IMR-90 (cell line): ENCODE measurements at regions not wholly inside any gene's neighbourhood (a gene's known extent, or its start where the extent isn't known, plus 50 kb on each side); places are given as distances from the start of the nearest gene placed in this dataset.
A peak's percentile ranks its signal among the peaks of the same experiment; 100 is the strongest.

ENCODE experiments used
- ATAC-seq: fragments of 200-7000 bp; cut with Tn5 transposase; 2 replicates; pipeline ENCODE4 v1.9.1; 2020; ENCODE audit warnings: low read depth, mild to moderate bottlenecking, moderate library complexity
- BruUV-seq: library from RNA; stranded (reverse); fragments of 400-500 nt; replicated peaks from 2 replicates; lab custom pipeline; 2021; lab: Mats Ljungman, UMichigan
- CTCF ChIA-PET: fragments of 300-600 bp; formaldehyde crosslinking; extraction: SDS; loops from one replicate; lab custom pipeline; 2021; ENCODE audit warnings: antibody characterized with exemption; lab: Yijun Ruan, JAX
- POLR2A ChIA-PET: fragments of 300-600 bp; sonication (Branson Sonifier 250); formaldehyde crosslinking; loops from one replicate; lab custom pipeline; 2022; ENCODE audit warnings: antibody characterized with exemption; ENCODE audit not compliant: unreplicated experiment; lab: Charles Lee
- DNase-seq: peaks from one replicate; pipeline ENCODE4 v3.0.0; 2013
- H2AFZ ChIP-seq: replicated peaks from 2 replicates; pipeline ENCODE3; 2013; ENCODE audit warnings: low read length, mild to moderate bottlenecking; ENCODE audit not compliant: poor library complexity
- H2AK5ac ChIP-seq: 2 replicates; pipeline ENCODE4 v1.6.1; 2013; ENCODE audit warnings: low read depth, low read length, inconsistent platforms
- H2AK9ac ChIP-seq: replicated peaks from 2 replicates; pipeline ENCODE3; 2013; ENCODE audit warnings: mild to moderate bottlenecking, low read depth, low read length, moderate library complexity; ENCODE audit not compliant: poor library complexity
- H2BK120ac ChIP-seq: 2 replicates; pipeline ENCODE4 v1.6.1; 2013; ENCODE audit warnings: low read depth, low read length, inconsistent platforms
- H2BK15ac ChIP-seq: 3 replicates; pipeline ENCODE4 v1.6.1; 2013; ENCODE audit warnings: low read depth, low read length, inconsistent platforms
- H2BK20ac ChIP-seq: 2 replicates; pipeline ENCODE4 v1.6.1; 2013; ENCODE audit warnings: low read depth, mild to moderate bottlenecking, inconsistent platforms, low read length, moderate library complexity
- H2BK5ac ChIP-seq: 2 replicates; pipeline ENCODE4 v1.6.1; 2013; ENCODE audit warnings: mild to moderate bottlenecking, low read depth, low read length, inconsistent platforms; ENCODE audit not compliant: poor library complexity, severe bottlenecking
- H3K14ac ChIP-seq: replicated peaks from 2 replicates; pipeline ENCODE4 v1.6.1; 2013; ENCODE audit warnings: low read depth, low read length, inconsistent platforms
- H3K18ac ChIP-seq: 2 replicates; pipeline ENCODE4 v1.6.1; 2013; ENCODE audit warnings: low read depth, low read length, control low read depth
- H3K23ac ChIP-seq: 2 replicates; pipeline ENCODE4 v1.6.1; 2013; ENCODE audit warnings: low read depth, low read length, inconsistent platforms
- H3K27ac ChIP-seq: 2 replicates; pipeline ENCODE4 v1.5.1; 2013; ENCODE audit warnings: mild to moderate bottlenecking, control low read depth, low read length; ENCODE audit not compliant: insufficient read depth
- H3K27me3 ChIP-seq: 2 replicates; pipeline ENCODE4 v1.6.1; 2013; ENCODE audit warnings: low read length; ENCODE audit not compliant: control insufficient read depth, insufficient read depth
- H3K36me3 ChIP-seq: 2 replicates; pipeline ENCODE4 v1.6.1; 2013; ENCODE audit warnings: low read length, mixed read lengths; ENCODE audit not compliant: control insufficient read depth, insufficient read depth
- H3K4ac ChIP-seq: 2 replicates; pipeline ENCODE4 v1.6.1; 2013; ENCODE audit warnings: low read depth, low read length, inconsistent platforms
- H3K4me1 ChIP-seq: 2 replicates; pipeline ENCODE4 v1.6.1; 2013; ENCODE audit warnings: low read length, mixed read lengths; ENCODE audit not compliant: control insufficient read depth, insufficient read depth
- H3K4me2 ChIP-seq: 2 replicates; pipeline ENCODE4 v1.6.1; 2013; ENCODE audit warnings: low read depth, mild to moderate bottlenecking, control low read depth, low read length, moderate library complexity
- H3K4me3 ChIP-seq: 2 replicates; pipeline ENCODE4 v1.5.1; 2013; ENCODE audit warnings: low read depth, mild to moderate bottlenecking, control low read depth, low read length, moderate library complexity; ENCODE audit not compliant: insufficient read depth
- H3K56ac ChIP-seq: 2 replicates; pipeline ENCODE4 v1.6.1; 2013; ENCODE audit warnings: low read length, inconsistent platforms; ENCODE audit not compliant: insufficient read depth; ENCODE audit errors: extremely low read depth
- H3K79me1 ChIP-seq, 2 experiments: 2 replicates each; pipeline ENCODE4 v1.6.1; 2013; ENCODE audit warnings: low read length in 2 of 2, inconsistent platforms in 1 of 2, low read depth in 1 of 2
- H3K9ac ChIP-seq: 2 replicates; pipeline ENCODE4 v1.6.1; 2013; ENCODE audit warnings: low read depth, low read length, control low read depth
- H3K9me1 ChIP-seq: 2 replicates; pipeline ENCODE4 v1.6.1; 2013; ENCODE audit warnings: low read length, inconsistent platforms; ENCODE audit not compliant: insufficient read depth
- H3K9me3 ChIP-seq: 2 replicates; pipeline ENCODE4 v1.6.1; 2013; ENCODE audit warnings: low read length; ENCODE audit not compliant: control insufficient read depth, insufficient read depth
- H4K20me1 ChIP-seq: 2 replicates; pipeline ENCODE4 v1.6.1; 2013; ENCODE audit warnings: low read length, inconsistent platforms; ENCODE audit not compliant: insufficient read depth
- H4K5ac ChIP-seq: 2 replicates; pipeline ENCODE4 v1.6.1; 2013; ENCODE audit warnings: mild to moderate bottlenecking, low read depth, low read length, control low read depth
- H4K8ac ChIP-seq, 2 experiments: 2 replicates each; pipeline ENCODE4 v1.6.1; 2013; ENCODE audit warnings: low read depth in 2 of 2, low read length in 2 of 2, control low read depth in 1 of 2, inconsistent platforms in 1 of 2
- H4K91ac ChIP-seq: 2 replicates; pipeline ENCODE4 v1.6.1; 2013; ENCODE audit warnings: low read depth, low read length, inconsistent platforms; ENCODE audit not compliant: insufficient read depth
- CTCF ChIP-seq: conservative IDR thresholded peaks from 2 replicates; pipeline ENCODE4 v1.5.1; 2012; ENCODE audit warnings: mild to moderate bottlenecking, low read depth, low read length, improper control_type of control experiment
- MAFK ChIP-seq: IDR thresholded peaks from 2 replicates; pipeline ENCODE4 v1.6.1; 2012; ENCODE audit warnings: low read depth, low read length, improper control_type of control experiment
- WGBS, 2 experiments: methylation state at CpG; one replicate each; pipeline versions ENCODE4 v1.1.5 to v1.1.7; 2013; ENCODE audit warnings: missing lambda C conversion rate in 2 of 2; ENCODE audit not compliant: insufficient read length in 1 of 2; ENCODE audit errors: extremely low coverage in 2 of 2; 5-methylcytosine and 5-hydroxymethylcytosine counted together
- dilution Hi-C: fragments of 300-500 bp; cut with HindIII; formaldehyde crosslinking; loops from one replicate; pipeline ENCODE4 v1.14.3; 2018; ENCODE audit warnings: low sequenced_read_pairs; ENCODE audit not compliant: unreplicated experiment
- in situ Hi-C: fragments of 300-500 bp; cut with MboI; formaldehyde crosslinking; loops from 3 replicates; pipeline ENCODE4 v1.14.3; 2019; ENCODE audit warnings: low sequenced_read_pairs, inconsistent platforms, mixed read lengths
- intact Hi-C: fragments of 100-400 bp; cut with micrococcal nuclease; formaldehyde crosslinking; loops from 2 replicates; pipeline ENCODE4 v1.10.0; 2022

- H2BK120ac ChIP-seq, result no peak overlapping the region
- H3K36me3 ChIP-seq, result no peaks in the 10 kb centered on the region
- peaks cover 19% of the 10 kb centered on the region for H3K9me3 ChIP-seq
- in situ Hi-C loops (no loop called here), intact Hi-C loops (no loop called here), dilution Hi-C loops (no loop called here)
- no peak for DNase-seq
- H3K4me1 ChIP-seq, result no peaks in the 10 kb centered on the region
- ChIA-PET POLR2A (no interaction called here), CTCF (no interaction called here)
- H3K4ac ChIP-seq, result no peak overlapping the region
- no peak overlapping the region for H4K91ac ChIP-seq
- no peak overlapping the region for H4K5ac ChIP-seq
- no peak overlapping the region for H2BK20ac ChIP-seq
- ATAC-seq, result no peak
- BruUV-seq, result no TSS peak
- H2AK5ac ChIP-seq, result no peak overlapping the region
- no CpG with 5 or more reads among the region's 6 CpGs for WGBS, 2 experiments
- H2BK15ac ChIP-seq, result no peak overlapping the region
- no peaks in the 10 kb centered on the region for H3K79me1 ChIP-seq
- H4K8ac ChIP-seq, result no peak overlapping the region
- H3K27me3 ChIP-seq, result no peaks in the 10 kb centered on the region
- no peak overlapping the region for H3K27ac ChIP-seq
- H2AFZ ChIP-seq, result no peak overlapping the region
- TF ChIP-seq CTCF (no peak), MAFK (peak; percentile 89)
- no peak overlapping the region for H3K4me2 ChIP-seq
- no peak overlapping the region for H3K4me3 ChIP-seq
- no peak overlapping the region for H2BK5ac ChIP-seq
- no peak overlapping the region for H3K56ac ChIP-seq
- no peak overlapping the region for H2AK9ac ChIP-seq
- no peaks in the 10 kb centered on the region for H4K20me1 ChIP-seq
- no peak overlapping the region for H3K18ac ChIP-seq
- H3K14ac ChIP-seq, result no peak overlapping the region
- no peak overlapping the region for H3K23ac ChIP-seq
- no peak overlapping the region for H3K9ac ChIP-seq
- no peaks in the 10 kb centered on the region for H3K9me1 ChIP-seq
Measured at GRCh38 chr2:116489292-116489691, 1325.2 kb upstream of the DDX18 start.
